ENCODE measurements at regions not wholly inside any gene's neighbourhood (a gene's known extent, or its start where the extent isn't known, plus 50 kb on each side); places are given as distances from the start of the nearest gene placed in this dataset.

DNA sequence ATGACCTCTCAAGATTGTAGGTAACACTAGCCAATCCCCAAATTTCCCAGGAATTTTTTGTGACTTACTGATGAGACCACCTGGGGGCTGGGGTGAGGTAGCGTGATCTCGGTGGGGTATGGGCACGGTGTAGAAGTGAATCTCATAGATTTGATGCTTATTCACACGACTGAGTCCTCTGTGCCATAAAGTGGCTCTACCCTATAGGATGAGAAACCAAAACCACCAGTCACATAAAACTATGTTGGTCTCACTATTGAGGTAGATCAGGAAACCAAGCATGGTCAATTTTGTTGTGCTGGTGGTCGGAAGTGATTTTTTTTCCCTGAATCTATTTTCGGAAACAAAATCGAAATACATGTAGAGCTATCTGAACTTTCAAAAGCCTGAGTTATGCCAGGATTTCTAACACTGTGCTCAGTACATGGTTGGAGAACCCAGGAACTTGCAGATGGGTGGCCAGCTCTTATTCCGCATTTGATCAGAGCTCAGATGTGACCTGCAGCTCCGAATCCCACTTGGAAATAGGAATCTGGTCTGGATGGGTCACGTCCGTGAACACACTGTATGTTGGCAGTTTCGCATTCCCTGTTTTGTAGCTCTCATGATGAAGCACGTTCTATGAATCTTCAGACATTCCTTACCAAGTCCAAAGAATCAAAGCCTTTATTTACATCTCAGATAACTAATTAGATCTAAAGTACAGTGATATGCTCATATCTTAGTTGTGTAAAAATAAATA lies 261.5 kb downstream of the KLF6 start:
- no peak for DNase-seq (ENCODE audit: low read depth)

DNA sequence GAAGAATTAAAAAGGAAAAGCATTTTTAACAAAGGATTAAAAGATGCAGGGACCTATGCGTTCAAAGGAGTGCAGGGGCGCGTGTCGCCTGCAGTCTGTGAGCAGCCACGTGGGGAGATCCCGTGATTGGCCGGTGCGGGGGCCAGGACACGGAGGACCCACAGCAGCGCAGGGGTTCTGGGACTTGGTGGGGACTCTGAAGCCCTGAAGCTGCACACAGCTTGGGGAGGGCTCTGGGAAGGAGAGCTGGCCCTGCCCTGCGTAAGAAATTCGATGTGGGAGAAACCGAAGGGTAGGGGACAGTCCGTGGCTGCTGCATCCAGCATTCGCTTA lies 268.1 kb downstream of the KLF6 start:
- no peak for DNase-seq (ENCODE audit: low read depth)

DNA sequence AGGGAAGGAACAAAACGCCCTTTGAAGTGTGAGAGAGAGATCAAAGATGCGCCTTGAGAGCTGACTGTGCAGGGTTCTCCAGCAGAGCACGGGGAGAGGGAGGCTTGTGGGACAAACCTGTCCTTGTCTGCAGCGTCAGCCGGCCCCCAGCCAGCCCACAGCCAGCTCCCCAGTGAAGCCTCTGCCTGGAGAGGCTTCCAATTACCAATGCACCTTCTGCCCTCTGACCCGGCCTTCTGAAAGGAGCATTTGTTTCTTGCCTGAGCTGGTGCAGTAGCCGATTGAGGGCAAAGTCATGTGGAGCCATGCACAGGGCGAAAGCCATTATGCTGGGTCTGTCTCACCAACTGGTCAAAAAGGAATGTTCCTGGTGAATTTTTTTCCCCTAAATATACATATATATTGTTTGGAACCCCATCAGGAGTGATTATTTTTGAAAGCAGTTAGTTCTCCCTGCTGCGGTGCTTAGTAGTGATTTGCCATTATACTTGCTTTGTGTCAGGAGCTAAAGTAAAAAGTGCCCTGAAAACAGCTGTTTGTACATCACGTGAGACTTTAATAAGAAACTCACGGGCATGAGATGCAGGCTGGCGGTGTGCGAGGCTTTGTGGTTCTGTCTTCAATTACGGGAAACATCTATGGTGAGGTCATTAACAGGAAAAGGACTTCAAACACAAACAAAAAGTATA lies 268.6 kb downstream of the KLF6 start:
- DNase-seq (ENCODE audit: low read depth) = no peak

DNA sequence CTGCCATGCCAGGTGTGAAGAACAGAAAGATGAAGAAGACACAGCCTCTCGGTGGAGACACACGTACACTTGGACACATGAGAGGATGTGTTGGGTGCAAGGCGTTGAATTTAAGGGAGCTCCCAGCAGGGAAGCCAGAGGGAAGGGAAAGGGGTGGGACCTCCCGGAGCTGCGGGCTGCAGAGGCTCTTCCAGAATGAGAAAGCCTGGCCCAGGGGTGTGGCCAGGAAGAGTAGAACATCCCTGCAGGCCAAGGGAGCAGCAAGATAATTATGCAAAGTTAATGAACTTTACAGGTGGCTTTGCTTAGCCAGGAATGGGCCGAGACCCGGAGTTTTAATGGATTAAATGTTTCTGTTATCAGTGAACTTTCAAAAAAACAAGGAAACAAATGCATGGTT lies 270.3 kb downstream of the KLF6 start:
- no peak for DNase-seq (ENCODE audit: low read depth)

DNA sequence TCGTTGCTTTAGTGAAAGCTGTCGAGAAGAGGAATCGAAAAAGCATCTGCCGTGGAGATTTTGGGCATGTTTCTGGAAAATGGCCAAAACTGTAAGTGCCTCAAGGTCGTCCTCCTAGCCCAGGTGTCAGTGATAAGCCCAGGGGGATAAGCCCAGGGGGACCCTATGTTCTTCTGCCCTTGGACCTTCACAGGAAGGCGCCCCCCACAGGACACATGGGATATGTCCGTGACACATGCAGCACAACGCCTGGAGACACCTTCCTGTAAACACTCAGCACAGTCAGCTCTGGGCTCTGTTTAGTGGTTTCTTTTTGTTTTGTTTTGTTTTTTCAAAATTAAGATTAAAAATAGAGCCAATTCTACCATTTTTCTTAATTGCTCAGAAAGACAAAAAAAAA lies 272.7 kb downstream of the KLF6 start:
- no peak for DNase-seq (ENCODE audit: low read depth)

DNA sequence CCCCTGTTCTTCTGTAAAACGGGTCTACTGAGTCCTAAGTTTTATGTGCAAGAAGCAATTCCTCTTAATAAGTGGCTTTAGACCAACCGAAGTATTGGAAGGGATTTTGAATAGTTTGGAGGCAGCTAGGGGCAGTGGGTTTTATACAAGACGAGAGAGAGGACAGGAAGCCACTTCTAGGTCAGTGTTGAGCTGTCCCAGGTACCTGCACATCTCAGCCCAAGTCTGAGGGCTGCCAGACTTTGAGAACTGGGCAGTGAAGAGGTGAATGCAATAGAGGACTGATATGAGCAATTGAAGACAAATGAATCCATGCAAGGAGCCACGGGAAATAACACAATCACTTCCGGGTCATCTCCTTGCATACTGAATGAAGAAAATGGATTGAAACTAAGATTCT lies 273.5 kb downstream of the KLF6 start:
- no peak for DNase-seq (ENCODE audit: low read depth)

DNA sequence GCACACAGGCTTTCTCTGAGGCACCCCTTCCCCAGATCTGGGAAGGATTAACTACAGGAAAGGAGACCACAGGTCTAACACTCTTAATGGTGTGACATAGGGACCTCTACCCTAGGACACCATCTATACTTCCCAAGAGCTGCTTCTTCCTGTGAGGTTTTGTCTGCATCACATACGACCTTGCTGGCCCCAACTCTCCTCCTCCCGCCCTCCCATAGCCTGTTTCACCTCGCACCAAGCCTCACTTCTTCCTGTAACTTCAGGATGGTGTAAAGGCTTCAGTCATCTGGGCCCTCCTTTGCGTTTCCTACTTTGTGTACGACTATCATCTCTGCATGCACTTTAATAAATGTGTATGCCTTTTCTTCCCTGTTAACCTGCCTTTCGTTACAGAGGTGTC lies 274.3 kb downstream of the KLF6 start:
- DNase-seq (ENCODE audit: low read depth) = no peak

DNA sequence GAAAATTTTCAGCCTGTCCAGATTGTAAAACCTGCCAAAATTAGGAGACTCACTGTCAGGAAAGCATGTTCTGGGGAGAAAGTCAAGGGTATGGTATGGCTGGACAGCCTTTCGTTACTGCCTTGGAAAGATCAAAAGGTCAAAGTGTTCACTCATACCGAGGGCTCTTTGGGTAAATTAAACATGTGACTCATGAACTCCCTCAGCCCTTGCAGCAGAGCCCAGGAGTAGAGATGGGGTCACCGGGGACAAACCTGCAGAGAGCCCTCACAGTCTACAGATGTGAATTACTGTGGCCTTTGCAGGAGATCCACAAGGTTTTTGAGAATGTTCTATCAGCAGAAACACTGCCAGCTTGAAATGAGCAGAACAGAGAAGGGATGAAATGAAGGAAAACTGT lies 275.7 kb downstream of the KLF6 start:
- DNase-seq (ENCODE audit: low read depth) = no peak

DNA sequence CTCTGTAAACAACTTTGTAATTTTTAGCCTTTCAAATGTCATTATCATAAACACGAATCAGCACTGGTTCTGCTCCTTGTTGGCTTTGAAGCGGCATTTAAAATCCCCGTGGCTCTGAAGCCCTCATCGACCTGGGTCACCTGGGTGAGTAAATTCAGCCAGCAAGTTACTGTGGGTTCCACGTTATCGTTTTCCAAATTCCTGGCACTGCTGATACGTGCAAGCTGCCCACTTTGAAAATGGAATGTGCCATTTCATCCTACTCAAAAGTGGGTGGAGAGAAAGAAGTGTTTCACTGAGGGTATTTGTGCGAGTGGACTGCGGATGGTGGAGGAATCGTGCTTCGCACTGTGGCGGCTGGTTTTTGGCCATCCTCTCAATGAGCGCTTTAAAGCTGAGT lies 281.7 kb downstream of the KLF6 start:
- DNase-seq (ENCODE audit: low read depth) = no peak

DNA sequence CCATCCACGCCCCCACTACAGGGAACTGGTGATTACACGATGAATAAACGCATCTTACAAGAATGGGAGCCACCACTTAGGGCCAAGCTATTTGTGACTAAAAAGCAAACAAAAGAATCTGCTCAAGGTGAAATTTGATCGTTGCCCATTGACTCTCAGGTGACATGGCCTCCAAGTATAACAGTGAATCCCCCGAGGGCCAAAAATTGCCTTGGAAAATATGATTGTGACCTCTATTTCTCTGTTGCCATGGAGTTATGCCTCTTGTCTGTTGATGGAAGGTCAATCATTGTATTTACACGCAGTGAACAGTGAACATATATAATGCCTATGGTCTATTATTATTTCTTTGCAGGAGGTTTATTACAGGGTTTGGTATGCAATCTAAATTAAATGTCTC lies 282.3 kb downstream of the KLF6 start:
- DNase-seq (ENCODE audit: low read depth) = no peak

DNA sequence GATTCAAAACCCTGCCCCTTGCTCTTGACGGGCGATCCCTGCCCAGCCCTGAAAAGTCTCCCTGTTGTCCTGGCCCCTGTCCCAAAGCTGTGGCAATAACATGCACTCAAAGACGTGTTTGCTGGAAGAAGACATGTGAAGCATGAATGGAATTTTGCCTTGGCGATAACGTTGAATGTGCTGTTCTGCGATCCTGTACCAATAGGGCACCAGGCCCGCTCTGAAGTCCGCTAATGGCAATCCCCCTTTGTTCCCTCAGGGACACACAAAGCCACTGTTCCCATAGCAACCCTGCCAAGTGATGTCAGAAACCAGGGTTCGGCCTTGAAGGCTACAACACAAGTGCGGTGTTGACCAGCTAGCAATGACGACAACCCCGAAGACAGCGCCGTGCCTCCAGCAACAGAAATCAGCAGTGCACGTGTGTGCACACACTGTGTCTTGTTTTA lies 284.6 kb downstream of the KLF6 start:
- no peak for DNase-seq (ENCODE audit: low read depth)

DNA sequence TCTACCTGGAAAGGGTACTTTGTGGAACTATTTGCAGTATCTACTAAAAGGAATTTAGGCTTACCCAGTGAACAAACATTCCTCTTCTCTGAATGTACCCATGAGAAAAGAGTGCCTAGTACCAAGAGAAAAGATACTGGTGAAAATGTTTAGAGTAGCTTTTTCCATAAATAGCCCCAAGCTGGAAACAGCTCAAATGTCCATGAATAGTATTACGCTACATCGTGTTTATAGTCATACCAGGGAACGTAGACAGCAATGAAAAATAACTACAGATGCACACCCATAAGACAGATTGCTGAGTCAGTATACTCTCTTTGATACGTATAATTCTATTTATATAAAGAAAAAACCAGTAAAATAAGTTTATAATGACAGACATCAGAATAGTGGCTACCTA lies 285.9 kb downstream of the KLF6 start:
- no peak for DNase-seq (ENCODE audit: low read depth)

DNA sequence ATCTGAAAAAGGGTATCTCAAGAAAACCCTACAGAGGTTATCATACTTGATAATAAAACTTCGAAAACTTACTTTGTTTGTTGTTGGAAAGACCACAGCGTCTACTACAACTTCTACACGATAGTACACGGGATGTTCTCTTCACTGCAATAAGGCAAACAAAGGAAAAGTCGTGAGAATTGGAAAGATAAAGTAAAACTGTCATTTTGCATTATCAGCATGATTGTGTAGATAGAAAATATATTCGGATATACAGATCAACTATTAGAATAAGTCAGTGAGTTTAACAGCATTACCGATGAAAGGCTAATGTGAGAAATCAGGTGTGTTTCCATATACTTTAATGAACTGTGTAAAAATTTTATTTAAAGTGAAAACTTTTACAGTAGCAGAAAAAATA lies 287.4 kb downstream of the KLF6 start:
- DNase-seq (ENCODE audit: low read depth) = no peak

DNA sequence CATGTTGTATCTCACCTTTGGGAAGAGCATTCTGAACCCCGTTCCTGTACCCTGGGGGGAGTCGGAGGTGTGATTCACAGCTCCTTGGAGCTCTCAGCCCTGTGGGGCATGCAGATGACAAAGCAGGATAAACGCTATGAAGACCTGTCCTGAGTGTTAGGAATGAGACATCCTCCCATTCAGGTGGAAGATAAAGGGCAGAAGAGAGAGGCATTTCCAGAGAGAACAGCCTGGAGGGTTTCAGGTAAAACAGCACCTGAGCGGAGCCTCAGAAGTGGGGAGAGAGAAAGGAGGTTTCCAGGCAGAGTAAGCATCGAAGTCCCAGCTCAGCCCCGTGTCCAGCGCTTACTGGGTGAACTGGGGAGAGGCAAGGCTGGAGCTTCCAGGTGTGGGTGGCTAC lies 288.9 kb downstream of the KLF6 start:
- no peak for DNase-seq (ENCODE audit: low read depth)

DNA sequence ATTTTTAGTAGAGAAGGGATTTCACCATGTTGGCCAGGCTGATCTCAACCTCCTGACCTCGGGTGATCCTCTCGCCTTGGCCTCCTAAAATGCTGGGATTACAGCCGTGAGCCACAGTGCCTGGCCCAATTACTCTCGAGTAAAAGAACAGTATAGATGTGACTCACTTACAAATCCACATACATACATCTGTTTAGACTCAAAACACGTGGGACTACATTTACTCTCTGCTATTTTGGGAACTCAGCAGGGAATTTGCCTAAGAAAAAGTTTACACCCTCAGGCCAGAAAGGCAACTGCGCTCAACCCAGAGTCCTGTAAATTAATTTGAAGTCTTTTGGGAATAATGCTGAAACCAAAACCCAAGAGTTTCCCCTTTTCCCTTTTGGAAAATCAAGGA lies 289.7 kb downstream of the KLF6 start:
- no peak for DNase-seq (ENCODE audit: low read depth)

DNA sequence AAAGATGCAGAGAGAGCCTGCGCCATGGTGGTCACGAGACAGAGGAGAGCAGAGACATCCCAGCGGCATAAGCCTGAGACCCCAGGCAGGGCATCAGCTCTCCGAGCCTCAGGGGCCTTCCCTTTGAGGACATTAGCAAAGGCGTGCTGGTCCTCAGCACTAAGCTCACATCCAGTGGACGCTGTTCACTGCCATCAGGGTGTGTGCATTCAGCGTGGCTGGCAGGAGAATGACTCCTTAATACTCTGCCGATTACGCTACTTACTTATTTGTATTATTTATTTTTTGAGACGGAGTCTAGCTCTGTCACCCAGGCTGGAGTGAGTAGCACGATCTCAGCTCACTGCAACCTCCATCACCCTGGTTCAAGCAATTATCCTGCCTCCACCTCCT lies 290.2 kb downstream of the KLF6 start:
- DNase-seq (ENCODE audit: low read depth) = no peak

DNA sequence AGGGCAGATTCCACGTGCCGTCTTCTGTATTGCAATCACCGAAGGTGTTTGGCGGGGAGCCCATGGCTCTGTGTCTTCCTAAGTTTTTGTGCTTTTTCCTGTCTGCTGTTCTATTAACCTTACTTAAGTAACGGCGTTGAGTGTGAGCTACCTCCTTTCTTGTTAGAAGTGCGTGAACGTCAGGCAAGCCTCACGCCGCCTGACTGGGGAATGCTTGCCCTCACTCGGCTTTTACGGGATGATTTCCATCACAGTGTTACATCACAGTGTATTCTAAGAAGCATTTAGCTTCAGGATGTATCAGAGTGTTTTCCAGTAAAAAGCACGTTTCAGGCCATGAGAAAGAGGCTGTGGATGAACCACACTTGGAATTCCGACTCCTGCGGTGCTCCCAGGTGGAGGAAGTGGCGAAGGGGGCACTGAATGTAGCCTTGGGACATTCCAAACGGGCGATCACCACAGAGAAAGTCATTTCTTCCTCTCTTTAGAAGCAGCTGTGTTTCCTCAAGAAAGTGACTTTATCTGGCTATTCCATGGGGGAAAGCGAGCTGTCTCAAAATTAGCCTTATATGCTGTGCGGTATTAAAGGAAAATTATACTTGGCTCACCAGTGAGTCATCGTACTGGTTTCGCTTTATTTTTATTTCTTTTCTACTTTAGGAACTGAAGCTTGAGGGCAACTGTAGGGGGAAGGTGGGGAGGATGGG lies 290.7 kb downstream of the KLF6 start:
- DNase-seq (ENCODE audit: low read depth) = peak; percentile 82

DNA sequence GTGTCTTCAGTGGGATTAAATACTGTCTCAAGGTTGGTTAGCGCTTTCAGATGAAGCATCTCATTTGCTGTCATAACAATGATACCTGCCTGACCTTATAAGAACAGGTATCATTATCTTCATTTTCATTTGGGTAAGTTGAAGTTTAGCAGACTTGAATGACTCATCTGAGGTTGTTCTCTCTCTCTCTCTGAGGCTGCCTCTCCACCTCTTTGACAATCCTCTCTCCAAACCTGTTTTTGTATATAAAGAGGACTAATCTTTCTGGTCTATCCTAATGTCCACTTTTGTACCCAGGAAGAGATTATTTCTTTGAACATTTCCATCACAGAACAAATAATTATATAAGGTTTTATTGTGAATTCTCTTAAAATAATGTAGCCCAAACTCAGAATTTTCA lies 291.4 kb downstream of the KLF6 start:
- no peak for DNase-seq (ENCODE audit: low read depth)

DNA sequence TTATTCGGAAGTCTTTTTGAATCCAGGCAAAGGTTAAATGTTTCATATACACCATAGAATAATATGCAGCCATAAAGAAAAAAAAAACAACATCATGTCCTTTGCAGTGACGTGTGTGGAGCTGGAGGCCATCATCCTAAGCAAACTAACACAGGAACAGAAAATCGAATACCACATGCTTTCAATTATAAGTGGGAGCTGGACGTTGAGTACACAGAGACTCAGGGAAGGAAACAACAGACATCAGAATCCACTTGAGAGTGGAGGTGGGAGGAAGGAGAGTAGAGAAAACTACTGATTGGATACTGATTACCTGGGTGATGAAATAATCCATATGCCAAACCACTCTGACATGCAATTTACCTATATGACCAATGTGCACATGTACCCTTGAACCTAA lies 293.4 kb downstream of the KLF6 start:
- no peak for DNase-seq (ENCODE audit: low read depth)

DNA sequence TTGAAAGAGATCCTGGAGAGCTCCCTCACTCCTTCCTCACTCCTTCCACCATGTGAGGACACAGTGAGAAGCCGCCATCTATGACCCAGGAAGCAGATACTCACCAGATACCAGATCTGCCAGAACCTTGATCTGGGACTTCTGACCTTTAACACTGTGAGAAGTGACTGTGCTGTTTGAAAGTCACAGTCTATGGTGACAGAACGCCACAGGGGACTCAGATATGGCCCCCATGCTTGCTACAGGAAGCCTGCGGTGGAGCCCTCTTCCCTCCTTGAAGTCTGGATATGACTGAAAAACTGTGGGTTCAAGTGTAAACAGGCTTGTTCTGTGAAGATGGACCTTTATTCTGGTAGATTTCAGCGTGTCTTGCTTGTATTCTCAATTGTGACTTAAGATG lies 297.8 kb downstream of the KLF6 start:
- no peak for DNase-seq (ENCODE audit: low read depth)

DNA sequence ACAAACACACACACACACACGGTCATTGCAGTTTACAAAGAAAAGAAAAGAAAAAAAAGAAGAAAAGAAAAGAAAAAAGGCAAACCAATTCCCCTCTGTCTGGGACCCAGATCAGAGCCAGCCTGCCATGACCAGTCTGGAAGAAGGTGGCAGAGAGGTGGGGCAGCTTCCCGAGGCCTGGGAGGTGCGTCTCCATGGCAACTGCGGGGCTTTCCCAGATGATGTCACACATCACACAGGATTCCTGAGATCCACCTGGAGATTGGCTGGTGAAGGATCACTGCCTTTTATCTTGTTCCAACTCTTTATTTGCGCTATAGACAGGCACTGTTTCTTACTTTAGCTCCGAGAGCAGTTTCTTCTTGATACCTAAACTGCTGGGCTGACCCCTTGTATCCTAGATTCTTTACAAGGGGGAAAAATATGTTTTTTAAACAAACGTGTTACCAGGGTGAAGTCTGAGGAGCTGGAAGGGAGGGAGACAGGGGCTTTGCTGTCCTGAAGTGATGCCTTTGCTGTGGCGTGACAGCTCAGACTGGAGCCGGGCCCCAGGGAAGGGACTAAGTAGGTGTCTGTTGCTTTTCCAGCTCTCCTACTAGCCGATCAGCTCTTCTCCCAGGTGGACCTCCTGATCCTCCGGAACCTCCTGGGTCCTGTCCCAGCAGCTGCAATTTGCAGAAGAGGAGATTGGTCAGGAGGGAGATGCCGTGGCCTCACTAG lies 298.5 kb downstream of the KLF6 start:
- peak; percentile 91 for DNase-seq (ENCODE audit: low read depth)

DNA sequence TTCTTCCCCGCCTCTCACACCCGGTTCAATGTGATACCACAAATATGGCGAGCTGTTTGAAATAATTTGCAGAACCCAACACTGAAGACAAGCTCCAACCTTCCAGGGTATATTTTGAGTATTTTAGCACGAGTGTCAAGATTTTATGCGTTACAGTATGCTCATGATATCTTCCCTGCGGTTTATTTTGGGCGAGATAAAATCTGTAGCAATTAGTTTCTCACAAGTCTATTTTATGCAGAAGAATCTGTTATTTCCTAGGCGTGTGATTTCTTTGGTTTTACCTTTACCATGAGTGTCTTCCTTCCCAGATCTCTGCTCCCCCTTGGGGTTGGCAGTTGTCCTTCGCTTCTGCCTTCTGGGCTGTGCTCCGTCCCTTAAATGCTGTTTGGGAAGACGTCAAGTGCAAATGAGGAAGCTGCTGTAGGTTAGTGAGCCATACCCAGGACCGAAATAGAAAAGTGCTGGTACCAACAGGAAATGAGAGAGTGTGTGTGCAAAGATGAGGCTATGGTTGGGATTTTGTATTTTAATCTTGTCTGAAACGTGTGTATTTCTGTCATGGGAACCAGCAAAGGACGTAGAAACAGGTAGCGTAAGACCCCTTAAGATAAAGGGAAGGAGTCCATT lies 299.8 kb downstream of the KLF6 start:
- DNase-seq (ENCODE audit: low read depth) = no peak

Measured in Daoy (cell line).